ENCODE measurements at regions not wholly inside any gene's neighbourhood (a gene's known extent, or its start where the extent isn't known, plus 50 kb on each side); places are given as distances from the start of the nearest gene placed in this dataset.

- DNase-seq (ENCODE audit: insufficient read length, low spot score), result no peak
- no peak for FAIRE-seq
- peak; percentile 22 for TF ChIP-seq CTCF (IDR thresholded peaks at IDR 0.05; ENCODE audit: insufficient read depth, missing control alignments)
Observed at GRCh38 chr1:170267317-170267716, 121.6 kb downstream of the NTMT2 start.

- DNase-seq (ENCODE audit: insufficient read length, low spot score) (no peak), FAIRE-seq (peak; percentile 56)
- TF ChIP-seq CTCF (IDR thresholded peaks at IDR 0.05; ENCODE audit: insufficient read depth, missing control alignments), result no peak
Observed at GRCh38 chr1:170271430-170272161, 125.8 kb downstream of the NTMT2 start.

- FAIRE-seq (no peak), DNase-seq (ENCODE audit: insufficient read length, low spot score) (no peak)
- TF ChIP-seq CTCF (IDR thresholded peaks at IDR 0.05; ENCODE audit: insufficient read depth, missing control alignments), result no peak
Observed at GRCh38 chr1:170273291-170274130, 127.8 kb downstream of the NTMT2 start.

GRCh38 chr1:170274131-170274501, 128.4 kb downstream of the NTMT2 start:
- FAIRE-seq (no peak), DNase-seq (ENCODE audit: insufficient read length, low spot score) (no peak)
- TF ChIP-seq CTCF (IDR thresholded peaks at IDR 0.05; ENCODE audit: insufficient read depth, missing control alignments), result no peak

- FAIRE-seq, result no peak
- no peak for TF ChIP-seq CTCF (IDR thresholded peaks at IDR 0.05; ENCODE audit: insufficient read depth, missing control alignments)
- DNase-seq (ENCODE audit: insufficient read length, low spot score), result no peak
Observed at GRCh38 chr1:170277985-170278384, 132.2 kb downstream of the NTMT2 start.

- TF ChIP-seq CTCF (IDR thresholded peaks at IDR 0.05; ENCODE audit: insufficient read depth, missing control alignments), result no peak
- FAIRE-seq (no peak), DNase-seq (ENCODE audit: insufficient read length, low spot score) (no peak)
Observed at GRCh38 chr1:170284016-170284415, 138.3 kb downstream of the NTMT2 start.

- DNase-seq (ENCODE audit: insufficient read length, low spot score) (no peak), FAIRE-seq (no peak)
- no peak for TF ChIP-seq CTCF (IDR thresholded peaks at IDR 0.05; ENCODE audit: insufficient read depth, missing control alignments)
Observed at GRCh38 chr1:170284512-170284911, 138.8 kb downstream of the NTMT2 start.

All from D721Med (cell line).